Neuronal stem cell (in vitro differentiated cells): ENCODE measurements at regions not wholly inside any gene's neighbourhood (a gene's known extent, or its start where the extent isn't known, plus 50 kb on each side); places are given as distances from the start of the nearest gene placed in this dataset.

Source experiments
- DNase-seq: peaks from one replicate; pipeline ENCODE4 v3.0.0-alpha.2; 2013; ENCODE audit warnings: low spot score
- H2AFZ ChIP-seq: one replicate; pipeline ENCODE4 v1.6.1; 2013; ENCODE audit warnings: mild to moderate bottlenecking, low read length, inconsistent platforms
- H2AK5ac ChIP-seq: 2 replicates; pipeline ENCODE4 v1.6.1; 2013; ENCODE audit warnings: low read depth, mild to moderate bottlenecking, inconsistent platforms, low read length, moderate library complexity, mixed read lengths
- H2BK120ac ChIP-seq: 2 replicates; pipeline ENCODE4 v1.6.1; 2013; ENCODE audit warnings: low read depth, mild to moderate bottlenecking, inconsistent platforms, low read length, moderate library complexity, mixed read lengths
- H2BK12ac ChIP-seq: one replicate; pipeline ENCODE4 v1.6.1; 2013; ENCODE audit warnings: low read length, inconsistent platforms
- H2BK15ac ChIP-seq: 2 replicates; pipeline ENCODE4 v1.6.1; 2013; ENCODE audit warnings: mild to moderate bottlenecking, low read length, inconsistent platforms, mixed read lengths
- H2BK5ac ChIP-seq: one replicate; pipeline ENCODE4 v1.6.1; 2013; ENCODE audit warnings: inconsistent platforms, mild to moderate bottlenecking, low read length, moderate library complexity
- H3K14ac ChIP-seq: one replicate; pipeline ENCODE4 v1.6.1; 2013; ENCODE audit warnings: low read length, inconsistent platforms
- H3K18ac ChIP-seq: 2 replicates; pipeline ENCODE4 v1.6.1; 2013; ENCODE audit warnings: low read length, inconsistent platforms
- H3K23ac ChIP-seq: 2 replicates; pipeline ENCODE4 v1.6.1; 2013; ENCODE audit warnings: low read depth, mild to moderate bottlenecking, mixed read lengths, low read length, inconsistent platforms; ENCODE audit not compliant: poor library complexity
- H3K27ac ChIP-seq: replicated peaks from 3 replicates; pipeline ENCODE4 v1.5.1; 2013; ENCODE audit warnings: low read length, inconsistent platforms
- H3K27me3 ChIP-seq, 3 experiments: 2 replicates each; pipeline ENCODE4 v1.6.1; 2013; ENCODE audit warnings: low read length in 3 of 3, mild to moderate bottlenecking in 2 of 3, inconsistent platforms in 1 of 3, low read depth in 1 of 3, mixed read lengths in 1 of 3, moderate library complexity in 1 of 3; ENCODE audit not compliant: control insufficient read depth in 3 of 3, insufficient read depth in 3 of 3
- H3K36me3 ChIP-seq, 2 donors: replicated peaks in 1 of 2; 2 replicates each; pipeline ENCODE4 v1.6.1; 2013; ENCODE audit warnings: low read length in 2 of 2; ENCODE audit not compliant: control insufficient read depth in 2 of 2, insufficient read depth in 2 of 2
- H3K4ac ChIP-seq: 2 replicates; pipeline ENCODE4 v1.6.1; 2013; ENCODE audit warnings: inconsistent platforms, mild to moderate bottlenecking, low read length, moderate library complexity
- H3K4me1 ChIP-seq, 2 donors: 1 replicate in 1 of 2; 2 replicates in 1 of 2; pipeline ENCODE4 v1.6.1; 2013; ENCODE audit warnings: low read length in 2 of 2, low read depth in 1 of 2; ENCODE audit not compliant: control insufficient read depth in 2 of 2, insufficient read depth in 1 of 2
- H3K4me2 ChIP-seq: one replicate; pipeline ENCODE4 v1.6.1; 2013; ENCODE audit warnings: mild to moderate bottlenecking, low read length, inconsistent platforms; ENCODE audit not compliant: insufficient read depth, poor library complexity, severe bottlenecking
- H3K4me3 ChIP-seq, 2 donors: 2 replicates each; pipeline ENCODE4 v1.5.1; 2013; ENCODE audit warnings: low read length in 2 of 2, mild to moderate bottlenecking in 2 of 2, inconsistent platforms in 1 of 2, moderate library complexity in 1 of 2
- H3K79me1 ChIP-seq: one replicate; pipeline ENCODE4 v1.6.1; 2013; ENCODE audit warnings: low read depth, mild to moderate bottlenecking, inconsistent platforms, low read length, moderate library complexity
- H3K9ac ChIP-seq: one replicate; pipeline ENCODE4 v1.6.1; 2013; ENCODE audit warnings: mild to moderate bottlenecking, low read depth, low read length, inconsistent platforms; ENCODE audit not compliant: poor library complexity
- H3K9me3 ChIP-seq, 2 donors: replicated peaks in 1 of 2; 2 replicates each; pipeline versions ENCODE3 to v1.6.1; 2013; ENCODE audit warnings: low read length in 2 of 2, mild to moderate bottlenecking in 2 of 2, inconsistent platforms in 1 of 2, low read depth in 1 of 2, mixed read lengths in 1 of 2, moderate library complexity in 1 of 2; ENCODE audit not compliant: control insufficient read depth in 2 of 2, insufficient read depth in 1 of 2
- H4K8ac ChIP-seq: one replicate; pipeline ENCODE4 v1.6.1; 2013; ENCODE audit warnings: low read depth, mild to moderate bottlenecking, inconsistent platforms, low read length, moderate library complexity
- H4K91ac ChIP-seq: one replicate; pipeline ENCODE4 v1.6.1; 2013; ENCODE audit warnings: low read length, low read depth, mild to moderate bottlenecking, inconsistent platforms; ENCODE audit not compliant: poor library complexity
- WGBS, 2 donors: extraction: QIAGEN DNeasy Blood & Tissue Kit; methylation state at CpG; one replicate each; pipeline ENCODE4 v1.1.7; 2013; ENCODE audit warnings: missing lambda C conversion rate in 2 of 2, mixed read lengths in 1 of 2; ENCODE audit not compliant: insufficient read length in 2 of 2, insufficient replicate concordance in 1 of 2; ENCODE audit errors: extremely low coverage in 2 of 2; 5-methylcytosine and 5-hydroxymethylcytosine counted together

GRCh38 chr2:234818937-234819336, 132.9 kb upstream of the SH3BP4 start:
- peaks cover 6 to 9% of the 10 kb centered on the region in 2 donors for H3K4me1 ChIP-seq
- no peak overlapping the region for H3K18ac ChIP-seq
- H3K4ac ChIP-seq: no peak overlapping the region
- H3K9me3 ChIP-seq: no peaks in the 10 kb centered on the region
- H2BK120ac ChIP-seq: no peak overlapping the region
- no peak overlapping the region for H3K27ac ChIP-seq
- H2AFZ ChIP-seq: no peak overlapping the region
- WGBS, 2 donors: no CpG with 5 or more reads among the region's 3 CpGs
- no peak overlapping the region for H3K4me3 ChIP-seq
- H3K23ac ChIP-seq: no peak overlapping the region
- H2BK5ac ChIP-seq: no peak overlapping the region
- peaks cover 0 to 2% (median 0%) of the 10 kb centered on the region in 3 experiments for H3K27me3 ChIP-seq
- H2BK15ac ChIP-seq: no peak overlapping the region
- H3K36me3 ChIP-seq: no peaks in the 10 kb centered on the region
- H2AK5ac ChIP-seq: no peak overlapping the region
- no peak overlapping the region for H3K4me2 ChIP-seq
- no peak overlapping the region for H3K9ac ChIP-seq
- H2BK12ac ChIP-seq: no peak overlapping the region
- DNase-seq: no peak
- H4K91ac ChIP-seq: no peak overlapping the region
- H4K8ac ChIP-seq: no peak overlapping the region
- no peak overlapping the region for H3K14ac ChIP-seq
- peaks cover 2% of the 10 kb centered on the region for H3K79me1 ChIP-seq

DNA sequence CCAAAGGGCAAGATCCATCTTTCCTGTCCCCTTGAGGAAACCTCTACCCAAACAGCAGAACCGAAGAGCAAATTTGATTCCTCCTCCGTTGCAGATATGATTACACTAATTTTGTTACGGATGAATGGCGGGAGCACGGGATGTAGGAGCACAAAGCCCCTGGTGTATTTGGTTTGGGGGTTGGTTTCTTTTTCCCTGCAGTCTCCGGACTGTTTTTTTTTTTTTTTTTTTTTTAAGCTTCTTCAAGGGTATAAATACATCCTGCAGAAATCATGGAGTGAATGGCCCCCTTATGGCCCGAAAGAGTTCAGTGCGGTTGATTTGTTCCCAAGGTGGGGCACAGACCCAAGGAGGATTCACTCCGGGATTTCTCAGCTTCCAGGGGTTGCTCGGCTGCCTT, 135.3 kb upstream of the SH3BP4 start:
- no CpG with 5 or more reads among the region's 10 CpGs for WGBS, 2 donors

GRCh38 chr2:234816056-234816455, 135.8 kb upstream of the SH3BP4 start:
- Histone ChIP-seq H2BK120ac (no peak overlapping the region), H3K9ac (no peak overlapping the region), H3K14ac (no peak overlapping the region), H3K23ac (no peak overlapping the region), H2AFZ (no peak overlapping the region), H3K4me2 (no peak overlapping the region), H2BK5ac (no peak overlapping the region), H3K4me3 (no peak overlapping the region), H4K8ac (no peak overlapping the region), H2AK5ac (no peak overlapping the region), H2BK12ac (peak overlapping the region; percentile 91), H3K36me3 (no peaks in the 10 kb centered on the region), H3K4ac (no peak overlapping the region), H3K27me3 (peaks cover 0 to 2% (median 0%) of the 10 kb centered on the region in 3 experiments), H3K27ac (no peak overlapping the region), H3K18ac (no peak overlapping the region), H3K9me3 (no peaks in the 10 kb centered on the region), H3K79me1 (no peaks in the 10 kb centered on the region), H4K91ac (no peak overlapping the region), H2BK15ac (no peak overlapping the region), H3K4me1 (peaks cover 0 to 3% of the 10 kb centered on the region in 2 donors)
- no CpG with 5 or more reads among the region's 4 CpGs for WGBS, 2 donors
- DNase-seq: no peak

More for the DNA sequence above, 135.3 kb upstream of the SH3BP4 start:
- Histone ChIP-seq H3K4me1 (peaks cover 0 to 3% of the 10 kb centered on the region in 2 donors), H3K23ac (no peak overlapping the region), H3K27me3 (peaks cover 0 to 2% (median 0%) of the 10 kb centered on the region in 3 experiments), H3K4me3 (no peak overlapping the region), H4K91ac (no peak overlapping the region), H2BK5ac (no peak overlapping the region), H3K9ac (no peak overlapping the region), H3K36me3 (no peaks in the 10 kb centered on the region), H3K9me3 (no peaks in the 10 kb centered on the region), H2BK12ac (no peak overlapping the region), H3K4ac (no peak overlapping the region), H3K27ac (no peak overlapping the region), H3K14ac (no peak overlapping the region), H4K8ac (no peak overlapping the region), H2AK5ac (no peak overlapping the region), H2BK15ac (no peak overlapping the region), H2AFZ (no peak overlapping the region), H3K4me2 (no peak overlapping the region), H3K79me1 (no peaks in the 10 kb centered on the region), H3K18ac (no peak overlapping the region), H2BK120ac (no peak overlapping the region)
- DNase-seq: no peak

DNA sequence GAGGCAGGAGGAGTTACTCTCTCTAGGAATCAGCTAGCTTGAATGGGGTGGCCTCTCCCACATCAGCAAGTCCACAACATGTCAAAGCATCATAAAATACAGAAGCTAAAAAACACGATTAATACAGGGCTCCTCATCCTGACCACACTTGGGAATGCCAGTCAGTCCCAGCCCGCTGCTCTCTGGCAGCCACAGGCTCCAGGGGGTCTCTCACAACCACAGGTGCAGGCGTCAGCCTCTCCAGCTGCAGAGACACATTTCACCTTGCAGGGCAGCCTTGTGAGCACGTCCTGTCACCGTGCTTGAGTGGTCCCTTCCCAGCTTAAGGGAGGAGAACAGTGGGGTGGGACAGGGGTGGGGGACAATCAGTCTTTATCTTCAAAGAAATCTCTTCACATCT, 137.4 kb upstream of the SH3BP4 start:
- no peak overlapping the region for H4K91ac ChIP-seq
- no peak overlapping the region for H3K9ac ChIP-seq
- no peaks in the 10 kb centered on the region for H3K79me1 ChIP-seq
- no peak overlapping the region for H3K4me3 ChIP-seq
- H3K4me2 ChIP-seq: no peak overlapping the region
- H2BK12ac ChIP-seq: no peak overlapping the region
- H3K23ac ChIP-seq: no peak overlapping the region
- DNase-seq: no peak
- no CpG with 5 or more reads among the region's 5 CpGs for WGBS, 2 donors
- H2BK5ac ChIP-seq: no peak overlapping the region
- no peak overlapping the region for H2BK15ac ChIP-seq
- H2AK5ac ChIP-seq: no peak overlapping the region
- no peaks in the 10 kb centered on the region for H3K36me3 ChIP-seq
- H2BK120ac ChIP-seq: no peak overlapping the region
- H3K9me3 ChIP-seq: no peaks in the 10 kb centered on the region
- no peak overlapping the region for H3K4ac ChIP-seq
- H3K27ac ChIP-seq: no peak overlapping the region
- peaks cover 0 to 3% of the 10 kb centered on the region in 2 donors for H3K4me1 ChIP-seq
- no peak overlapping the region for H3K14ac ChIP-seq
- H2AFZ ChIP-seq: no peak overlapping the region
- no peak overlapping the region for H3K18ac ChIP-seq
- peaks cover 0 to 2% (median 0%) of the 10 kb centered on the region in 3 experiments for H3K27me3 ChIP-seq
- H4K8ac ChIP-seq: no peak overlapping the region
